HS-5 (cell line): ENCODE measurements at regions not wholly inside any gene's neighbourhood (a gene's known extent, or its start where the extent isn't known, plus 50 kb on each side); places are given as distances from the start of the nearest gene placed in this dataset.

ENCODE experiments used
- DNase-seq: peaks from one replicate; pipeline ENCODE4 v3.0.0-alpha.2; 2012; ENCODE audit warnings: low read depth

DNA sequence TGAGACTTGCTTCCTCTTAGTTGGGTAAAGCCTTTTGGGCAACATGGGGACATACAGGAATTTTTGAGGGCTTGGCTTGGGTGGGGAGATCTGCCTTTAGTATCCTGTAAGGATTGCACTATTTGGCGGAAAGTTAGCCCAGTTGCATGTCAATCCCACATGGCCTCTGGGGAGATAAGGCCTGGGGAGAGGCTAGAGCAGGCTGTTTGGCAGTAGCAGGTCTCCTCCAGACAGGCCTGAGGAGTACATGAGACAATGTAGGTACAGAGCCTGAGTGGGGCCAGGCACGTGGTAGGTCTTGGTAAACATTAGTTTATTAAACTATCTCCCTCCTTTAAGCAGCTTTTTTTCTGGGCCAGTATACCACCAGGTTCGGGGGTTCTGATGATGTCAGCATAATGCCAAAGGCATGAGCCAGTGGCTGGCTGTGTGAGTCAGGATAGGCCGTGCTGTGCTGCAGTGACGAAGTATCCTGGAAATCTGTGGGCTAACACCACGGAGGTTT lies 147.9 kb downstream of the VEGFA start:
- no peak for DNase-seq

DNA sequence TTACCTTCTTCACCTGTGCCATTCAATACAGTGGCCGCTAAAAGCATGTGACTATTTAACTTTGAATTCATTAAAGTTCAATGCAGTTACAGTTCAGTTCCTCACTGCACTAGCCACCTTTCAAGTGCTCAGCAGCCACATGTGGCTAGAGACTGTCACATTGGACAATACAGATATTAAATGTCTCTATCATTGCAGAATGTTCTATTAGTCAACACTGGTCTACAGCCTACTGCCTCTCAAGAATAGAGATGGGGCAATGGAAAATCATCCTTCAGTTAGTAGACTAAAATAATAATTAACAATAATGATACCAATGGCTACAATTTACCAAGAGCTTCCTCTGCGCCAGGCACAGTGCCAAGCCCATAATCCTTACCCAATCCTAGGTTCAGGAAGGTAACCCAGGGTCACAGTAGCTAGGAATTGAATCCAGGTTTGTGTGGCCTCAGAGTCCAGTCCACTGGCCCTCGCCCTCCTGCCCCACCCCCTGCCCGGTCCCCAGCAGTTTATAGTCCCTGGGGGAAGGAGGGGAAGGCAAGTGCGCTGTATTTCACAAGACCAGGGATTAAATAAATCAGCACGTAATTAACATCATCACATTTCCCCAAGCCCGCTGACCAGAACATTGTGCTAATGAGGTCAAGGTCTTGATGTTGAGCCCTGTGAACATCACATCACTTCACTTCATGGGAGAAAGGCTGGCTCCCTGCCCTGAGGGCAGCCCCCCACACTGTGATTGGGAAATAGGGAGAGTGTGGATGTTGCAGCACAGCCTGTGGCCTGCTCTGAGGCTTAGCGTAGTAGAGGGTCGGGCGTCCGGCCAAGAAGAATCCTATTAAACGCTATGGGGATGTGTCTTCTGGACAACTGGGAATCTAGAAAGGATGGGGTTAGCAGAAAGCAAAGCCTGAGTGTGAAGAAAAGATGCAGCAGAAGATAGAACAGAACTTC lies 147.2 kb downstream of the VEGFA start:
- DNase-seq, result no peak

DNA sequence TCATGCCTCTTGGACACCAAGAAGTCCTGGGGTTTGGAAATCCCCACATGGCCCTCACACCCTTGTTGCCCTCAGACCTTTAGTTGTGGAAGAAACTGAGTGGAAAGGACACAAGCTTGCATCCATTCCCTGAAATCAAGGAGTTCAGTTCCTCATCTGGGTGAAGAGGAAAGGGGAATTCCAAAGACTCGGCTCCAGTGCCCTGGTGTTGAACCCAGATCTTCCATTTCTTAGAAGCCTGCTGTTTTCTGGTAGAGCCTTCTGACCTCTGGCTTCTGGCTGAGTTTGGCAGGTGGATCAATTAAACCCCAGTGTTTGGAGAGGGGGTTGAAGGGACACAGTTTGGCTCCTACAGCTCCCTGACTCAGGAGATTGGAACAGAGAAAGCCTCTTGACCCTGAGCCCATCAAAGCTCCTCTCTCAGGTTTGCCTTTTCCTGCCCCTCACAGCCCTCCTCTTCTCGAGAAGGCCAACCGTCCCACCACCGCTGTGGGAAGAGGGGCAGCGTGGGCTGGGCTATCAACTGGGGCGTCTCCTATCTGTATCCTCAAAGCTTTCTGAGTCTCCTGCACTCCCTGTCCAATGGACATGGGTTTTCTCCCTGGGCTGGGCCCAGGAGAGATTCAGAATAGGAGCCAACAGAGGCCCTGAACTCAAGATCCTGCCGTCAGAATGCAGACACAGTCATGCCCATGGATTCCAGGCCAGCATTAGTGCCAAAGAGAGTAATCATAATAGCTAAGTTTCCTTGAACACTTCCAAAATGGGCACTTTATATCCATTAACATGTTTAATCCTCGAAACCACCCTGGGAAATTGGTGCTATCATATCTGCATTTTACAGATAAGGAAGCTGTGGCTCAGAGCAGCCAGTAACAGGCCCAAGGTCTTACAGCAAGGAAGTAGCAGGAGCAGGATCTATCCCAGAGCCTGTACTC lies 146.2 kb downstream of the VEGFA start:
- DNase-seq, result no peak

DNA sequence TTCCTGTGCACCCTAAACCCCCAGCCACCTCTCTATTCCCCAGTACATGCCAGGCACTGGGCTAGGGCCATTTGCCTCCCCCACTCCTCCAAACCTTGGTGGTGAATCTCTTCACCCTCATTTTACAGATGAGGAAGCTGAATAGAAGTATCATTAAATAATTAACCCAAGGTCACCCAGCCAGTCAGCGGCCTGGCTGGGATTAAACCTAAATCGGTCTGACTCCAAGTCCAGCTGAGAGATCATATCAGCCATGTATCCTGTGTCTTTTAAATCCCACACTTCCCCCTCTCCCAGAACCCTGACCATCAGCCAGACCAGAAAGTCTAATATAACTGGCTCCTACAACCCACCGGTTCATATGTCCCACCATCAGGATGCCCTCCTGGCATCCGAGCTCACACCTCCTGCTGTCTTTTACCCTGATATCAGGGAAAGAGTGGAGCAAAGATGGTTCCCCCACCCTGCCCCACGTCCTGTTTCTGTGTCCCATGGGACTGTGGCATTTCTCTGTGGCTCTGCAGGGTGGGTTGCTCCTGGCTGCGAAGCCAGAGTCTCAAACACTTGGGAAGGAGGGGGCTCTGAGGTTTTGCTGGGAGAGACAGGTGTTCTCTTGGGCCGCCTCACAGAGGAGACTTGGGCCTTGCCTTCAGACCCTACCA lies 145.3 kb downstream of the VEGFA start:
- DNase-seq, result no peak

DNA sequence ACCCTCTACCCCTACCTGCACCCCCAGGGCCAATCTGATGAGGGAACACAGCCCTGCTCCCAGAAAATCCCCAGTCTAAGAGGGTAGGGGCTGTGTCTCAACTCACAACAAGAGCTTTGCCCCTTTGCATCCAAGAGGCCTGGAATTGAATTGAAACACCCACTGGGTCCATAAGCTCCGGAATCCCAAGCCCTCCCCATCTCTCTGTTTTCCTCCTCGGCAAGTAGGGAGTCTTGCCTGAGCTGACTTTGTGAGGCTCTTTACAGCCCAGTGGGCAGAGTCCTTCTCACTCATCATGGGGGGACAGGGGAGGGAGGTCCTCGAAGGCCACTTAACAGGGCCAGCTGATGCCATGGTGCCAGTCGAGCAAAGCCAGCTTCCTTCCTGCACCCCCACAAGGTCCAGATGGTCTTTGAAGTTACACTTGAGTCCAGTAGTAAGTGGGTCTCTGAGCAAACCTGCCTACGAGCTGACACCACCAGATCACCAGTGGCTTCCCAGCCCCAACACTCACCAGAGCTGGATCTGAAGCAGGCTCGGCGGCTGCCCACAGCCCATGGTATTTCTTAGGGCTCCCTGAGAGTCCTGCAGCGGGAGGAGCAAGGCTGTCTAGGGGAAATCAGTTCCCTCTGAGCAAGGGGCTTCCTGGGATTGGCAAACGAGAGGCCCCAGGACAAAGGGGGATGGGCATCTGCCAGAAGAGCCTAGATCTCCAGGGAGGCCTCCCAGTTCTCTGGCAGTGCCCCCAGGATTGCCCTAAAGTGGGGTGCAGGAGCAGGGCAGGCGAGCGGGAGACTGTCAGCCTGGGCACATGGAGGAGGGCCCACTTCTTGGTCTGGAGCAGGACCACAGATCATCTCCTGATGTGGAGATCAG lies 144.5 kb downstream of the VEGFA start:
- no peak for DNase-seq

DNA sequence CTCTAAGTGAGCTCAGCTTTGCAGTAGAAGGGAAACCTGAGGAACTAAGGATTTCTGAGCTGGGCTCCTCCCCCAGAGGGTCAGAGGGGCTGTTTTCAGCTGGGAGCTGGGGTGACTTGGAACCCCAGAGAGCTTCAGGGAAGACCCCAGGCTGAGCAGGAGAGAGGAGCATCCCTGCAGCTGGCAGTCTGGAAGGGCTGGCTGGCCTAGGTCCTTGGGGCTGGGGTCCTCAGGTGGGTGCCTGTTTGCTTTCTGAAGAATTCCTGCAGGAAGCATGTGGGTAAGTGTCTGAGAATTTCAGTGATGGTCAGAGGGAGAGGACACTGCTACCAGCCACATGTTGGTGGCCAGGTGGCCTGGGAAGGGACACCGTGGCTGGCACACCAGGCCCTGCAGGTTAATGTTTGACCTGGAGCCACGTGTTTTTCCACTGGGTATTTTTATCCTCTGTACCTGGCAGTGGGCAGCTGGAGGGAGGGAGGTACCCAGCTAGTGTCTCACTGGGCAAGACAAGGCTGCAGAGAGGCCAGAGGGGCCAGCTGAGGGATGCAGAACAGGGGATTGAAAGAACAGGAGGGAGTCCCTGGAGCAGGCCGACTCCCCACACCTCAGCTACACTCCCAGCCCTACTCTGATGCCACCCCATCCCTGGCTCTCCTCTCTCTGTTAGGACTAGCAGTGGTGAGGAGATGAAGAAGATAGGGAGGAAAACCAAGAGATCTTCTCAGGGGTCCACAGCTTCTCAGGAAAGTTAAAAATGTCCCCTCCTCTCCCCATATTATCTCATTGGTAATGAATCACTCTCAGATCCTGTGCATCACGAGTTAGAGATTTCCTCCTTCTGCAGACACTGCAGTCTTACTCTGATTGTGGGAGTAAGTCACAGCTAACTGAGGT lies 143.6 kb downstream of the VEGFA start:
- DNase-seq, result no peak

DNA sequence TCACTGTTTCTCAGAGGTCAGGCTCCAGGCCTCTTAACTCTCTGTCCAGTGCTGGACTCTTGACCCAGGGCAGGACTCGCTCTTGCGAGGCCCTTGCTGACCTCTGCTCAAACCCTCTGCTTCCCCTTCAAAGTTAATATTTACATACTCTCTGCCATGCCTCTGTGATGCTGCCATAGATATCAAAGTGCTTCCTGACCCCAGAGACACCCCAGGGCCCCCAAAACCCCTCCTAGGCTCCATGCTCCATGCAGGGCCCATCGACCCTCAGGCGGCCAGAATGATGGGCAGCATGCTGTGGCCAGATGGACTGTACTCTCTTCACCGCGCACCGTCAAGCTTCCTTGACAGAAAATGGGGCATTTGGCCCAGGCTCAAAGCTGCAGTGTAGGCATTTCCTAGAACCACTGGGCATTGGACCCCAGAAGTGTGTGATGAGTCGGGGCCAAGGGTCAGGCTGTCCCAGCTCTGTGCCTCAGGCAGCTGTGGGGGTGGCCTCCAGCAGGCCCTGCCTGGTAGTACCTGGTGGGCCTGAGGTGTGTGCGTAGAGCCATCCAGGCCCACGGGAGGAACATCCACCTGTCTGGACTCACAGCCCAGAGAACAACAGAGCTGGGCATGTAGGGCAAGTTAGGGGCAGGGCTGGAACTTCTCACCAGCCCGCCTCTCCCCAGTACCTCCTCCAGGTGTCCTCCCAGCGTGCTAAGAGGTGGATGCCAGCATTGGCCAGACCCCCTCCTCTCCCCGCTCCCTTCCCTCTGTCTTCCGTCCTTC lies 142.8 kb downstream of the VEGFA start:
- no peak for DNase-seq

DNA sequence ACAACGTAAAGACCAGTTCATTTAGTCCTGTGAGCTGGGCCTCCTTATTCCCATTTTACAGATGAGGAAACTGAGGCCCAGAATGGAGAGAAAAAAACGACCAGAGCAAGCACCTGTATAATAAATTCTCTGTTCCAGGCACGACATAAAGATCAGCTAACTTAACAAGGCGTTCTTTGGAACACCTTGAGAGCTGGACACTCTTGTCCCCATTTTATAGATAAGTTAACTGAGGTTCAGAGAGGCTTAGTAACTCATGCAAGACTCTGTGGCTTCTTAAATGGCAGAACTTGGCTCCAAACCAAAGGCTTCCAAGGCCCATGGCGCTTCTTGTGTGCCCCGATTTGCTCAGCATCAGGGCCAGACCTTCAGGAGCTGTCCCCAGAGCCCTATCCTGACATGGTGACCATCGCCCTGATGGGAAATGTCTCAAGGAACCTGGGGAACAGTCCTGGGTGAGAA lies 142.1 kb downstream of the VEGFA start:
- DNase-seq, result no peak

DNA sequence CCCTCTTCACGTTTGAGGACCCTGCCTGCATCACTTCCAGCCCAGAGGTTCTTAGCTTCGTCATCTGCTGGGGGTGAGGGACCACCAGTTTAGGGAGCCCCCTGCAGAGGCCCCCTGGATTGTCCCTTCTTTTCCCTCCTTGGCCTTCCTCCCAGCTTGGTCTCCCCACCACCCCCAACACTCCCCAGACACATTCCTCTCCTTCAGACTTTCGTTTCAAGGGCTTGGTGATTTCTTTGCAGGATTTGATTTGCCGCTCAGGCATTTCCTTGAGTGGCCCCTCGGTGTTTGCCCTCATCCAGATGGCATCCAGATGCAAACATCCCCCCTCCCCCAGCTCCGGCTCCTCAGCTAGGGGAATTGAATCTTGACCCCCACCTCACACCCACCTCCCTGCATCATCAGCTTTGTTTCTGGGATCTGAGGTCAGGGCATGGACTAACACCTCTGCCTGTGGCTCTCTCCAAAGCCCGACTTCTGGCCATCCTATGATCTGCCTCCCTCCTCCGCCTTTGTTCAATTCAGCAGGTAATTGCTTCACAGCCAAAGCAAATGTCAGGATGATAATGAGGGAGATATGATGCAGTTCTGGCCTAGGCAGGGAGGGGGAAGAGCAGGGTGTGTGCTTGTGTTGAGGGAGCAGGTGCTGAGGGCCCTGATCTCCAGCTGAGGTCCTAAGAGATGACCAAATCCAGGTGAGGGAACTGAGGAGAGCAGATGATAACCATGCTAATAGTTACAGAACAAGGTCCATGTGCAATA lies 141.5 kb downstream of the VEGFA start:
- DNase-seq, result no peak

DNA sequence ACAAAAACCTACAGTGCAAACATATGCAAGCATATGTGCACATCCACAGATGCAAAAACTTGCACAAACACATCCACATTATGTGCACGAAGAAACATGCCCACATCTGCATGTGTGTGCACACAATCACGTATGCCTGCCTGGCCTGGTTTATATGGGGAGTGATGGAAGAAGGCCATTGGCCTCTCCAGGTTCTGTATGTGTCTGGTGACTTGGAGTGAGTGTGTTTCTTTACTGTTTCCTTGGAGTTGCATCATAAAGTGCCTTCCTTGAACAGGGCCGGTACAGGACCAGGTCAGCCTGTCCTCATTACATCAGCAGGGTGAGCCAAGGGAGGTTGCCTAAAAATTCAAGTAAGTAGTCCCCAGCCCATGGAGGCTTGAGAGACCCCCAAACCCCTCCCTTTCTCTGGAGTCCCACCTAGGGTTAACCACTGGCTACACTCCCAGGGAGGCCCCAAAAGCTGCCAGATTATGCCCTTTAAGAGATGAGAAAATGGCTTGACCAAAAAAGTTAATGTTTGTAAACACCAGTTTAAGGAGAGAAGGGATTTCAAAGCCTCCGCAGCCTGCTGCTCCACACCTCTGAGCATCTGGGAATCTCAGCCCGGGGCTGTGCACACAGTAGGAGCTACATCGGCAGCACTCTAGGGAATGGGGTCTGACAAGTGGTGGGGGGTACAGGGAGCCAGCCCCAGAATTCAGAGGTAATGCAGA lies 140.8 kb downstream of the VEGFA start:
- DNase-seq, result peak; percentile 73

DNA sequence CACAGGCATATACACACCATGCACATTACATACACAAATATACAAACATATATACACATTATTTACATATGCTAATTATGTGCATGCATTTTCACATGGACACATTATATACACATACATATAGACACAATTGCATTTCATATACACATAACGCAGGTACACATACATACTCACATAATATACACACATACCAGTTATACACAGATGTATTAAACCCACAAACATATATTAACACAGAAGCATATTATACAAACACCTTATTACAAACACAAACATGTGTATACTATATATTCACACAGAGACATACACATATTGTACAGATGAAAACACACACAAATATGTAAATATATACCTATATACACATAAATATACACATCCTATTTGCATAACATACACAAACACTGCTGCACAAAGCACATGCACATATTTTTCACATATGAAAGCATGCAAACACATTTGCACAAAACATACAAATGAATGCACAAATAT lies 140.2 kb downstream of the VEGFA start:
- no peak for DNase-seq

DNA sequence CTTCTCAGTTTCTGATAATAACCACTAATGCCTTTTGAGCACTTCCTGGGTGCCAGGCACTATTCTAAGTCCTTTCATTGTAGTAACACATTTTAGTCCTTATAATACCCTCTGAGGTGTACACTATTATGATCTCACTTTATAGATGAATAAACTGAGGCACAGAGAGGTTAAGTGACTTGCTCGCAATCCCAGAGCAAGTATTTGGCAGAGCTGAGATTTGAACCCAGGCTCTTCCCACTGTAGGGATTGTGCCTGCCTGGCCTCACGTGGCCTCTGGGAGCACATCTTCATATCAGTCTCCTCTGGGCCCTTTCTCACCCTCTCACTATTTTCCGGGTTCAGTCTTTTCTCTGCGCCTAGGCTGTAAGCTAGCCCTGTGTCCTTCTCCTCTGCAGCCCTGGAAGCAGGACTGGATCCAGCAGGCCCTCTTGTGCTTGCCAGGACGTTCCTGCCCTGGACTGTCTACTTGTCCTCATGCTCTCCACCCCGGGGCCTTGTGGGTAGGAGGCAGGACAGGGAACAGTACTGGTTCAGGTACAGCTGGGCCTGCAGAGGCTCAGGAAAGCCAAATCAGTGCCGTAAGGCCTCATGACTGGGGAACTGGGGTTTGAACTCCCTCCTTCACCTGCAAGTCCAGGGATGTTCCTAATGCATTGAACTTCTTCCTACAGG lies 139.6 kb downstream of the VEGFA start:
- no peak for DNase-seq

DNA sequence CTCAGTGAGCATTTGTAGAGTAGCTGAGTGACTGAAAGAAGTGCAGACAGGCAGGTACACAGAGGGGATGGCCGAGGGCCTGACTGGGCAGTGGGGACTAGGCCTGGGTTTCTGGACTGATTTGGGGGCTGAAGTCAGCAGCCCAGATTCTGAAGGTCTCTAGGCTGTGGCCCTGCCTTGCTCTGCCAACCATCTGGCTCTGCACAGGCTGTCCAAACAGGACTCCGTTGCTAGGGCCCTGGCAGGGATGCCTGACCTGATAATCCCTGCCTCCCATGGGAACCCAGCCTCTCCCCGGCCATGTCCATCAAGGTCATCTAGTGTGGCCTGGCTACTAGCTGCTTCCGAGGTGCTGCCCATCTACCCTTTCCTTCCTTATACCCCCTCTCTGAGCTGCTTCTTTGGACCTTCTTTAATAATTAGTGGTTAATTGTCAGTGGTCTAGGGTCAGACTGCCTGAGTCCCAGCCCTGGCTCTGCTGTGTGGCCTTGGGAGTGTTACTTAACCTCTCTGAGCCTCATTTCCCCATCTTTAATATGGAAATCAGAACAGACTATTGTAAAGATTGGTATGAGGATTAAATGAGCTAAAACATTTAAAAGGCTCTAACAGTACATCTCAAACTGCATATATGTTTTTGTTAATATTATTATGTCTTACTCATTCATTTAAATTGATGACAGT lies 137.9 kb downstream of the VEGFA start:
- no peak for DNase-seq

DNA sequence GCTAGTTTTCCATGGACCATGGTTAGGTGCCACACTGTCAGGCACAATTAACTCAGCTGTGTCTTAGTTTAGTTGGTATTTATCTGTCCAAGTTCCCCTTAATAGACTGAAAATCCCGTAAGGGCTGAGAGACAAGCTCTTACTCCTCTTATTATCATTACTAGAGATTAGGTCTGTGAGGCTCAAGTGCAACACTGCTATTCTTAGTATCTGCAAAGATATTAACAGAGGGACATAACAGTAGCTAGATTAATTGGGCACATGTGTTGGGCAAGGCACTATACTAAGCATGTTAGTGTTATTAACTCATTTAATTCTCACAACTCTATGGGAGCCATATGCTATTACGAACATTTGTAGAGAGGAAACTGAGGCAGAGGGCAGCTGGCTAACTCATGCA lies 137.3 kb downstream of the VEGFA start:
- DNase-seq, result no peak

DNA sequence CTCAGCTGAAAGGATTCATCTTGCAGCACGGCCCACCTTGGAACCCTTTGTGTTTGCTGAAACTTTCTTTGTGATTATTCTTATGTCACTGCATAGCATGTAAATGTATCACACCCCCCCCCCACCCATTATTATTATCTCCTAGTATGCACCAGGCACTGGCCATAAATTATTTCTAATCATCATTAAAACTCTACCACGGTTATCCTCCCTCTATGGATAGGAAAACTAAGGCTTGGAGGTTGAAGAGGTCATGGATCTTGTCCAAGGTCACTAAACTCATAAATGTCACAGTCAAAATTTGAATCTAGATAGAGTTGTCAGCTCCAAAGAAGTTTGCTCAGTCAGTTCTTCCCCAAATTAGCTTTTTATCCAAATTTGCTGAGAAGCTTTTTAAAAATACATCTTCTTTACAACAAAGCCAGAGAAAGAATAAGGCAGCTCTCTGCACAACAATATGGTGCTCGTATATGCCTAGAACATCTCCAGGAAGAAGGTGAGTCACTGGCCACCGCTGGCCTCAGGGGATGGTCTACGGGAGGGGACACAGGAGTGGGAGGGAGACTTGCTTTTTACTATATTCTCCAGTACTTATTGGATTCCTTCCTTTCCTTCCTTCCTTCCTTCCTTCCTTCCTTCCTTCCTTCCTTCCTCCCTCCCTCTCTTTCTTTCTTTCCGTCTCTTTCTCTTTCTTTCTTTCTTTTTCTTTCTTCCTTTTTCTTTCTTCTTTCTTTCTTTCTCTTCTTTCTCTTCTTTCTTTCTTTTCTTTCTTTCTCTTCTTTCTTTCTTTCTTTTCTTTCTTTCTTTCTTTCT lies 134.5 kb downstream of the VEGFA start:
- no peak for DNase-seq
